CD4-positive, alpha-beta T cell (primary cell): ENCODE measurements at regions not wholly inside any gene's neighbourhood (a gene's known extent, or its start where the extent isn't known, plus 50 kb on each side); places are given as distances from the start of the nearest gene placed in this dataset.
"Not testable (repeated sequence)": the region's sequence is repeated elsewhere in the genome, so short reads cannot be mapped to it uniquely, and the experiment has no call there.

Experiments
- ATAC-seq: fragments of 200-7000 bp; cut with Tn5 transposase; one replicate; pipeline ENCODE4 v1.10.0; 2022; ENCODE audit warnings: mild to moderate bottlenecking; ENCODE audit not compliant: poor library complexity
- CTCF ChIA-PET: fragments of 350-600 bp; sonication (Branson Sonifier 250); formaldehyde crosslinking; loops from one replicate; lab custom pipeline; 2021; ENCODE audit warnings: antibody characterized with exemption, inconsistent platforms; lab: Charles Lee
- POLR2A ChIA-PET: fragments of 350-600 bp; sonication (Branson Sonifier 250); formaldehyde crosslinking; loops from one replicate; lab custom pipeline; 2021; ENCODE audit warnings: antibody characterized with exemption, inconsistent platforms; lab: Charles Lee
- DNase-seq, 14 experiments: peaks; one replicate each; pipeline ENCODE4 v3.0.0-alpha.2; 2013 to 2020; ENCODE audit warnings: mixed read lengths in 2 of 14
- H3K27ac ChIP-seq, 2 donors: one replicate each; pipeline versions ENCODE4 v1.5.1 to v1.7.0; 2013; ENCODE audit warnings: low read length in 2 of 2, low read depth in 1 of 2, mild to moderate bottlenecking in 1 of 2
- H3K27me3 ChIP-seq, 2 experiments: 1 replicate in 1 of 2; 2 replicates in 1 of 2; pipeline versions ENCODE4 v1.6.1 to v1.7.0; 2013; ENCODE audit warnings: low read length in 2 of 2, control low read depth in 1 of 2, mild to moderate bottlenecking in 1 of 2, moderate library complexity in 1 of 2; ENCODE audit not compliant: insufficient read depth in 2 of 2, control insufficient read depth in 1 of 2
- H3K36me3 ChIP-seq: one replicate; pipeline ENCODE4 v1.6.1; 2013; ENCODE audit warnings: low read length, control low read depth; ENCODE audit not compliant: insufficient read depth
- H3K4me1 ChIP-seq: one replicate; pipeline ENCODE4 v1.6.1; 2013; ENCODE audit warnings: low read length, control low read depth; ENCODE audit not compliant: insufficient read depth
- H3K4me3 ChIP-seq: one replicate; pipeline ENCODE4 v1.5.1; 2013; ENCODE audit warnings: mild to moderate bottlenecking, low read length, moderate library complexity
- H3K9me3 ChIP-seq, 2 experiments: 1 replicate in 1 of 2; 2 replicates in 1 of 2; pipeline versions ENCODE4 v1.6.1 to v1.7.0; 2013; ENCODE audit warnings: low read length in 2 of 2, mild to moderate bottlenecking in 2 of 2, control low read depth in 1 of 2, moderate library complexity in 1 of 2; ENCODE audit not compliant: control insufficient read depth in 1 of 2, insufficient read depth in 1 of 2
- H3K27ac Mint-ChIP-seq: one replicate; pipeline ENCODE4 v1.8.0; 2020; ENCODE audit warnings: mixed read lengths
- H3K27me3 Mint-ChIP-seq: one replicate; pipeline ENCODE4 v1.8.0; 2021; ENCODE audit warnings: mixed read lengths
- H3K36me3 Mint-ChIP-seq: one replicate; pipeline ENCODE4 v1.8.0; 2021; ENCODE audit warnings: low read depth, mixed read lengths
- H3K4me1 Mint-ChIP-seq: one replicate; pipeline ENCODE4 v1.8.0; 2021; ENCODE audit warnings: low read depth, mixed read lengths
- H3K4me3 Mint-ChIP-seq: one replicate; pipeline ENCODE4 v1.8.0; 2020; ENCODE audit warnings: mild to moderate bottlenecking, mixed read lengths
- H3K9me3 Mint-ChIP-seq: one replicate; pipeline ENCODE4 v1.8.0; 2020; ENCODE audit warnings: mixed read lengths
- intact Hi-C, 2 experiments: fragments of 100-400 bp; cut with DNase I in 1 of 2; cut with micrococcal nuclease in 1 of 2; formaldehyde crosslinking; loops; one replicate each; pipeline versions ENCODE4 v1.15.1 to v1.9.0; 2023 to 2025; cut with DNase I, micrococcal nuclease
- TF ChIP-seq, protein P1 (sequence below): fragments of 200-600 bp; IDR thresholded peaks from one replicate; pipeline ENCODE4 v1.8.0; 2022; ENCODE audit warnings: antibody characterized with exemption, mild to moderate bottlenecking

DNA sequence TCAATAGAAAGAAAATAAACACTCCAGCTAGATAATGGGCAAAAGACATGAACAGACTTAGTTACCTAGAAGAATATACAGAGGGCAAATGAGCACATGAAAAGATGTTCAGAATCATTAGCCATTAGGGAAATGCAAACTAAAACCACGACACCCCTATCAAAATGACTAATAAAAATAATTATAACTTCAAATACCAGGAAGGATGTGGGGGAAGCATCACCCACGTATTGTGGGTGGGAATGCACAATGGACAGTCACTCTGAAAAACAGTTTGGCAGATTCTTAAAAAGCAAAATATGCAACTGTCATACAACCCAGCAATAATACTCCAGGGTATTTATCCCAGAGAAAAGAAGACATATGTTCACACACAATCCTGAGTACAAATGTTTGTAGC, 92.6 kb downstream of the DLL1 start:
- ATAC-seq (no peak), DNase-seq (no peak)
- no peak overlapping the region for H3K4me3 Mint-ChIP-seq
- peaks cover 22% of the 10 kb centered on the region for H3K9me3 Mint-ChIP-seq
- intact Hi-C loops = no loop called here
- ChIA-PET CTCF (no interaction called here), POLR2A (no interaction called here)
- H3K36me3 Mint-ChIP-seq = peaks cover 16% of the 10 kb centered on the region
- Histone ChIP-seq H3K36me3 (no peaks in the 10 kb centered on the region), H3K27me3 (peaks cover 0 to 4% of the 10 kb centered on the region in 2 experiments), H3K4me3 (no peak overlapping the region), H3K27ac (no peak overlapping the region), H3K4me1 (no peaks in the 10 kb centered on the region), H3K9me3 (peaks cover 5 to 30% of the 10 kb centered on the region in 2 experiments)
- peaks cover 15% of the 10 kb centered on the region for H3K27me3 Mint-ChIP-seq
- TF ChIP-seq, protein P1, sequence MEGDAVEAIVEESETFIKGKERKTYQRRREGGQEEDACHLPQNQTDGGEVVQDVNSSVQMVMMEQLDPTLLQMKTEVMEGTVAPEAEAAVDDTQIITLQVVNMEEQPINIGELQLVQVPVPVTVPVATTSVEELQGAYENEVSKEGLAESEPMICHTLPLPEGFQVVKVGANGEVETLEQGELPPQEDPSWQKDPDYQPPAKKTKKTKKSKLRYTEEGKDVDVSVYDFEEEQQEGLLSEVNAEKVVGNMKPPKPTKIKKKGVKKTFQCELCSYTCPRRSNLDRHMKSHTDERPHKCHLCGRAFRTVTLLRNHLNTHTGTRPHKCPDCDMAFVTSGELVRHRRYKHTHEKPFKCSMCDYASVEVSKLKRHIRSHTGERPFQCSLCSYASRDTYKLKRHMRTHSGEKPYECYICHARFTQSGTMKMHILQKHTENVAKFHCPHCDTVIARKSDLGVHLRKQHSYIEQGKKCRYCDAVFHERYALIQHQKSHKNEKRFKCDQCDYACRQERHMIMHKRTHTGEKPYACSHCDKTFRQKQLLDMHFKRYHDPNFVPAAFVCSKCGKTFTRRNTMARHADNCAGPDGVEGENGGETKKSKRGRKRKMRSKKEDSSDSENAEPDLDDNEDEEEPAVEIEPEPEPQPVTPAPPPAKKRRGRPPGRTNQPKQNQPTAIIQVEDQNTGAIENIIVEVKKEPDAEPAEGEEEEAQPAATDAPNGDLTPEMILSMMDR = no peak
- H3K27ac Mint-ChIP-seq = no peak overlapping the region
- H3K4me1 Mint-ChIP-seq = no peaks in the 10 kb centered on the region

DNA sequence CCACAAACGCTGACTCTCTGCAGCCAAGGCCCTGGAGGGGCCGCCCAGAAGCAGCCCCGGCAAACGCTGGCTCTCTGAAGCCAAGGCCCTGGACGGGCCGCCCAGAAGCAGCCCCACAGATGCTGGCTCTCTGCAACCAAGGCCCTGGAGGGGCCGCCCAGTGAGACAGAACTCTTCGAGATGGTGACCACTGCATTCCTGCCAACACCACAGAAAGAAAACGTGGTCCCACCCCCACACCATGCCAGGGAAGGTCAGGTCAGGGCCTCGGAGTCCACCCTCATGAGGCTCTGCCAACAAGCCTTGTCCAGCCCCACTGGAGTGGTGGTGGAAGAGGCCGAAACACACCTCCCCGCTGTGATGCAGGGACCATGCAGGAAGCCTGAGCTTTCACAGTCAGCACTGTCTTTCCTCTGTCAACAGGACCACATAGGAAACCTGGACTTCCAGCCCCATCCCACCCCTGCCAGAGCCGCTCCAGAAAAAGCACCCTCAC, 97.5 kb downstream of the DLL1 start:
- Mint-ChIP-seq H3K4me1 (no peaks in the 10 kb centered on the region), H3K27ac (no peak overlapping the region), H3K27me3 (peaks cover 20% of the 10 kb centered on the region), H3K36me3 (peaks cover 16% of the 10 kb centered on the region), H3K4me3 (no peak overlapping the region), H3K9me3 (peaks cover 19% of the 10 kb centered on the region)
- Histone ChIP-seq H3K4me1 (no peaks in the 10 kb centered on the region), H3K4me3 (no peak overlapping the region), H3K36me3 (no peaks in the 10 kb centered on the region), H3K27me3 (peaks cover 0 to 5% of the 10 kb centered on the region in 2 experiments), H3K27ac (no peak overlapping the region), H3K9me3 (peaks cover 14 to 30% of the 10 kb centered on the region in 2 experiments)
- ChIA-PET POLR2A (no interaction called here), CTCF (no interaction called here)
- DNase-seq (no peak), ATAC-seq (no peak)
- intact Hi-C loops = no loop called here
- TF ChIP-seq, protein P1 = no peak

DNA sequence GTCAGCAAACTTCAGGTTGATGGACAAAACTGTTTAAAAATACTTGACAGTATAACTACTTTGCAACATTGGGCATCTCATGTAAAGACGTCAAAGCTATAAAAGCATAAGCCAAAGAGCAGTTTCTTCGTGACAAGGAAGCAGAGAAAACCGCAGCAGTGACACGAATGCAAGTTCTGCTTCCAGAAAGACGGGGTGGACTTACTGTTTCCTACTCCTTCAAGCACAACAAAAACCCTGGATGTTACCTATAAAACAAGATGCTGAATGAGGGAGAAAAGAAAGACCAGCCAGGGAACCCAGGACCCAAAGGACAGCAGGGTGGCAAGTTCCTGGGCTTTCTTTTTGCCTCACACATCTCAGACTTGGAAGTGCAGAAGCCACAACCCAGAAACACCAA, 98.0 kb downstream of the DLL1 start:
- DNase-seq (no peak), ATAC-seq (no peak)
- Histone ChIP-seq H3K27ac (no peak overlapping the region), H3K9me3 (peaks cover 14 to 30% of the 10 kb centered on the region in 2 experiments), H3K27me3 (peaks cover 0 to 5% of the 10 kb centered on the region in 2 experiments), H3K36me3 (no peaks in the 10 kb centered on the region), H3K4me3 (no peak overlapping the region), H3K4me1 (no peaks in the 10 kb centered on the region)
- ChIA-PET CTCF (no interaction called here), POLR2A (no interaction called here)
- TF ChIP-seq, protein P1 = no peak
- peaks cover 16% of the 10 kb centered on the region for H3K36me3 Mint-ChIP-seq
- intact Hi-C loops = no loop called here
- H3K9me3 Mint-ChIP-seq = peaks cover 19% of the 10 kb centered on the region
- no peaks in the 10 kb centered on the region for H3K4me1 Mint-ChIP-seq
- H3K27me3 Mint-ChIP-seq = peaks cover 20% of the 10 kb centered on the region
- H3K4me3 Mint-ChIP-seq = no peak overlapping the region
- H3K27ac Mint-ChIP-seq = no peak overlapping the region

DNA sequence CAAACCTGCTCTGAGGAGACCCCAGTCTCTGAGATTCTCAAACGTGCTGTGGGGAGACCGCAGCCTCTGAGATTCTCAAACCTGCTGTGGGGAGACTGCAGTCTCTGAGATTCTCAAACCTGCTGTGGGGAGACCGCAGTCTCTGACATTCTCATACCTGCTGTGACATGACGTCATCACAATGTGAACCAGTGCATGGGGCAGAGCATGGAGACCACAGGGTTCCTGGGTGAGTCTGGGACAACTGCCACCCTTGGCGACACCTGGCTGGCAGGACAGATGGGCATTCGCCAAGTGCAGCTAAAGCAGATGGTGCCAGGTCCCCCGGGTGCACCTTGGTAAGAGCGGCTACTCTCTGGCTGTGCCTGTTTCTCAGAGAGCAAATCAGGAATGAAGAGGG, 98.8 kb downstream of the DLL1 start:
- H3K4me3 Mint-ChIP-seq, H3K4me1 Mint-ChIP-seq, POLR2A ChIA-PET, H3K4me3 ChIP-seq, H3K27ac ChIP-seq, intact Hi-C loops, DNase-seq, H3K4me1 ChIP-seq, H3K27ac Mint-ChIP-seq, CTCF ChIA-PET, H3K36me3 ChIP-seq, H3K27me3 ChIP-seq, ATAC-seq: not testable (repeated sequence)
- Mint-ChIP-seq H3K27me3 (peaks cover 18% of the 10 kb centered on the region), H3K9me3 (peaks cover 19% of the 10 kb centered on the region), H3K36me3 (peaks cover 16% of the 10 kb centered on the region)
- H3K9me3 ChIP-seq = peaks cover 17 to 30% of the 10 kb centered on the region in 2 experiments
